ENCODE measurements at regions not wholly inside any gene's neighbourhood (a gene's known extent, or its start where the extent isn't known, plus 50 kb on each side); places are given as distances from the start of the nearest gene placed in this dataset.

DNA sequence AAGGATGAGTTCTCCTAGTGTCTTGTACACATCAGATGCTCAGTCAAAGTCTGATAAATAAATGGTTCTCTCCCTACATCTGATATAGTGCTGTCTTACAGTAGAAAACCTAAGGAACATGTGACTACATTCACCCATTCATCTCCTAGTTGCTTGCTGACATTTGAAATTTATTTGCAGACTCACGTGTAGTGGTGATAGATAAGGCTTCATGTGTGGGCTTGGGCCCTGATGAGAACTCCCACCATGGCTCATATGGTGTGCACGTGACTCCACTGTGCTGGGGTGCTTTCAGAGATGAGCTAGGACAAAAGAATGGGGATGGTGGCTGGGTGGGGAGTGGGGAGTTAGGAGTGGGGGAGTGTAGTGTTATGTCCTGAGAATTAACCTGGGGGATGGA lies 287.3 kb downstream of the RPS24 start:
- no peak overlapping the region for H3K4me3 ChIP-seq (ENCODE audit: low read depth, low read length)

DNA sequence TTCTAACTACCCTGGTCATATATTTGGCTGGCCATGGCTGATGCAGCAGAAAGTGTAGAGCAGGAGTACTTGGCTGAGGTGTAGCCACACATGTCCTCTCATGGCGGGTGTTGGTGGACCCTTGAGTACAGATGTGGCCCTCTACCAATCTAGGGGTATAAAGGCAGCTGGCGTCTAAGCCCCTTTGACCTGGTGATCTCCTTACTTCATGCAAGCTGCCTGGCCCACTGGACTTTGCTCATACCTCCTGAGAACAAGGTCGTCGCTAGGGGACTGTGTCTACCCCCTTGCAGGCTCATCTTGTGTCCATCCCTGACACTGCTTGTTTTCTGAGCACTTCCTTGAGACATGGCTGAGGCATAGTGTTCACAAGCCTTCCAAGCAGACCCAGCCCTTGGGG lies 287.8 kb downstream of the RPS24 start:
- TF ChIP-seq, protein P1, sequence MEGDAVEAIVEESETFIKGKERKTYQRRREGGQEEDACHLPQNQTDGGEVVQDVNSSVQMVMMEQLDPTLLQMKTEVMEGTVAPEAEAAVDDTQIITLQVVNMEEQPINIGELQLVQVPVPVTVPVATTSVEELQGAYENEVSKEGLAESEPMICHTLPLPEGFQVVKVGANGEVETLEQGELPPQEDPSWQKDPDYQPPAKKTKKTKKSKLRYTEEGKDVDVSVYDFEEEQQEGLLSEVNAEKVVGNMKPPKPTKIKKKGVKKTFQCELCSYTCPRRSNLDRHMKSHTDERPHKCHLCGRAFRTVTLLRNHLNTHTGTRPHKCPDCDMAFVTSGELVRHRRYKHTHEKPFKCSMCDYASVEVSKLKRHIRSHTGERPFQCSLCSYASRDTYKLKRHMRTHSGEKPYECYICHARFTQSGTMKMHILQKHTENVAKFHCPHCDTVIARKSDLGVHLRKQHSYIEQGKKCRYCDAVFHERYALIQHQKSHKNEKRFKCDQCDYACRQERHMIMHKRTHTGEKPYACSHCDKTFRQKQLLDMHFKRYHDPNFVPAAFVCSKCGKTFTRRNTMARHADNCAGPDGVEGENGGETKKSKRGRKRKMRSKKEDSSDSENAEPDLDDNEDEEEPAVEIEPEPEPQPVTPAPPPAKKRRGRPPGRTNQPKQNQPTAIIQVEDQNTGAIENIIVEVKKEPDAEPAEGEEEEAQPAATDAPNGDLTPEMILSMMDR (IDR thresholded peaks at IDR 0.05; ENCODE audit: low read depth, low read length, missing control alignments): no peak
- no peak overlapping the region for H3K4me3 ChIP-seq (ENCODE audit: low read depth, low read length)
- in situ Hi-C loops (cut with HindIII; ENCODE audit: low sequenced_read_pairs): no loop called here
- no peak for DNase-seq (ENCODE audit: low read depth)

More for the DNA sequence above, 287.3 kb downstream of the RPS24 start:
- TF ChIP-seq, protein P1 (IDR thresholded peaks at IDR 0.05; ENCODE audit: low read depth, low read length, missing control alignments): no peak
- no peak for DNase-seq (ENCODE audit: low read depth)
- in situ Hi-C loops (cut with HindIII; ENCODE audit: low sequenced_read_pairs): no loop called here

DNA sequence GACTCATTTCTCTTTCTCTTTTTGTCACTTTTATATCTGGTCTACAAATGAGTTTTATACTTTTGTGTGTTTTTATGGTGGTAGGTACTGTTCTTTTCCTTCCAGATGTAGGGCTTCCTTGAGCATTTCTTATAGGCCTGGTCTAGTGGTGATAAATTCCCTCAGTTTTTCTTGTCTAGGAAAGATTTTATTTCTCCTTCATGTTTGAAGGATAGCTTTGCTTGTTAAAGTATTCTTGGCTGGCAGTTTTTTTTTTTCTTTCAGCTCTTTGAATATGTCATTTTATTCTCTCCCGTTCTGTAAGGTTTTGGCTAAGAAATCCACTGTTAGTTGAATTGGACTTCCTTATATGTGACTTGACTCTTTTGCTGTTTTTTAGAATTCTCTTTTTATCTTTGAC lies 292.7 kb downstream of the RPS24 start:
- TF ChIP-seq, protein P1 (IDR thresholded peaks at IDR 0.05; ENCODE audit: low read depth, low read length, missing control alignments): no peak
- in situ Hi-C loops (cut with HindIII; ENCODE audit: low sequenced_read_pairs): no loop called here
- no peak for DNase-seq (ENCODE audit: low read depth)
- H3K4me3 ChIP-seq (ENCODE audit: low read depth, low read length): no peak overlapping the region

GRCh38 chr10:78327778-78328591 lies 294.3 kb downstream of the RPS24 start:
- no peak for DNase-seq (ENCODE audit: low read depth)
- in situ Hi-C loops (cut with HindIII; ENCODE audit: low sequenced_read_pairs): no loop called here
- no peak overlapping the region for H3K4me3 ChIP-seq (ENCODE audit: low read depth, low read length)
- TF ChIP-seq, protein P1 (IDR thresholded peaks at IDR 0.05; ENCODE audit: low read depth, low read length, missing control alignments): no peak

DNA sequence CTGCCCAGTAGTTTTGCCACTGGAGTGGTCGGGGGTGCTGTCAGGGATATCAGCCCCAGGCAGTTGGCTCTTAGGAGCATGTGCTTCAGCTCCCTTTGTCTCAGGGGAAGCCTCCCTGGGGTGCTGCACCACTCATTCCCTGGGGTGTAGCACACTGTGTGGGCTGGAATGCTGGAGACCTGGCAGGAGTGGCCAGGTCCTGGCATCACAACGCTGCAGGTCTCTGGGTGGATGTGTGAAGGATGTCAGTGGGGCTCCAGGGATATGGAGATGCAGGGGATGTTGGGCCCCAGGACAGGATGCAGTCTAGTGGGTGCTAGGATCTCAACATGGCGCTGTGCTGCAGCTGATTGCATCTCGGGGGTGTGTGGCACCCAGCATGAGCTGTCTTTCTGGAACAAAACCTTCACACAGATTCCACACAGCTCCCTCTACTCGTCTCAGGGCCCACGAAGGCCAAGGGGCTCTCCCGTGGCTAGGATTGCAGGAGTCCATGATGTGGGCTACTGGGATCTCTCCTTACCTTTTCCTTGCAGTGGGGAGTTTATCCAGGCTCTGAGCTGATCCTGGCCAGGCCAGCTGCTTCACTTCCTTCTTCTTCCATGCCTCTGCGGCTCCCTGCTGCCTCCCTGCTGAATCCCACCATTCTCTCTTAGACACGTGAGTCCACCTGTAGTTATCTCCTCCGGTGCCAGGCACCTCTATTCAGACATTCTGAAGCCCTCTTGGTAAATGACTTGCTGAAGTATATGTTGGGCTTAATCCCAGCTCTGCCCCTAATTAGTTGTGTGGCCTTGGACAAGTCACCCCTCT lies 295.1 kb downstream of the RPS24 start:
- no peak overlapping the region for H3K4me3 ChIP-seq (ENCODE audit: low read depth, low read length)
- no peak for DNase-seq (ENCODE audit: low read depth)
- TF ChIP-seq, protein P1 (IDR thresholded peaks at IDR 0.05; ENCODE audit: low read depth, low read length, missing control alignments): no peak
- in situ Hi-C loops (cut with HindIII; ENCODE audit: low sequenced_read_pairs): no loop called here

- TF ChIP-seq, protein P1 (IDR thresholded peaks at IDR 0.05; ENCODE audit: low read depth, low read length, missing control alignments): no peak
- no peak overlapping the region for H3K4me3 ChIP-seq (ENCODE audit: low read depth, low read length)
- in situ Hi-C loops (cut with HindIII; ENCODE audit: low sequenced_read_pairs): no loop called here
- DNase-seq (ENCODE audit: low read depth): no peak
Measured at GRCh38 chr10:78330884-78331283, 297.2 kb downstream of the RPS24 start.
